Glutamatergic neuron (in vitro differentiated cells): ENCODE measurements at regions not wholly inside any gene's neighbourhood (a gene's known extent, or its start where the extent isn't known, plus 50 kb on each side); places are given as distances from the start of the nearest gene placed in this dataset.

ENCODE experiments used
- DNase-seq: peaks from one replicate; pipeline ENCODE4 v3.0.0; 2022
- H3K27ac Mint-ChIP-seq: one replicate; pipeline ENCODE4 v1.8.0; 2020; ENCODE audit warnings: mild to moderate bottlenecking, mixed read lengths, inconsistent platforms; ENCODE audit not compliant: unreplicated experiment
- H3K27me3 Mint-ChIP-seq: one replicate; pipeline ENCODE4 v1.8.0; 2020; ENCODE audit warnings: mild to moderate bottlenecking, moderate library complexity, mixed read lengths, inconsistent platforms; ENCODE audit not compliant: unreplicated experiment
- H3K36me3 Mint-ChIP-seq: one replicate; pipeline ENCODE4 v1.8.0; 2020; ENCODE audit warnings: mild to moderate bottlenecking, mixed read lengths, inconsistent platforms; ENCODE audit not compliant: unreplicated experiment
- H3K4me1 Mint-ChIP-seq: one replicate; pipeline ENCODE4 v1.8.0; 2020; ENCODE audit warnings: mild to moderate bottlenecking, low read depth, mixed read lengths, inconsistent platforms; ENCODE audit not compliant: unreplicated experiment
- H3K4me3 Mint-ChIP-seq: one replicate; pipeline ENCODE4 v1.8.0; 2020; ENCODE audit warnings: mild to moderate bottlenecking, mixed read lengths, inconsistent platforms; ENCODE audit not compliant: unreplicated experiment
- H3K9me3 Mint-ChIP-seq: one replicate; pipeline ENCODE4 v1.8.0; 2020; ENCODE audit warnings: mild to moderate bottlenecking, moderate library complexity, mixed read lengths, inconsistent platforms; ENCODE audit not compliant: unreplicated experiment
- TF ChIP-seq, protein P1 (sequence below): fragments of 200-600 bp; sonication (generic); IDR thresholded peaks from one replicate; pipeline ENCODE4 v1.5.0; 2021; ENCODE audit not compliant: partially characterized antibody, unreplicated experiment

DNA sequence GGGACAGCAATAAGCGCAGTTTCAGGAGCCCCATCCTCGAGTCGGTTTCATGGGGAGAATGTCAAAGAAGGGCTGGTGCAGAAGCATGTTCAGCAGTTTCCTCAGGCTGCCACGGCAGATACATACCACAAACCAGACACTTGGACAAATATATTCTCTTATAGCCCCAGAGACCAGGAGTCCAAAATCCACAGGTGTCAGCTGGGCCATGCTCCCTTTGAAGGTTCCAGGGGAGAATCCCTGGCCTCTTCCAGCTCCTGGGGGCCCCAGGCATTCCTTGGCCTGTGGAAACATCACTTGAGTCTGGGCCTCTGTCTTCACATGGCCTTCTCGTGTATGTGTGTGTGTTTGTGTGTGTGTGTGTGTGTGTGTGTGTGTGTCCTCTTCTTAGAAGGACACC, 164.1 kb downstream of the UQCRFS1 start:
- no peak for DNase-seq
- peaks cover 3% of the 10 kb centered on the region for H3K9me3 Mint-ChIP-seq
- peaks cover 11% of the 10 kb centered on the region for H3K36me3 Mint-ChIP-seq
- no peak overlapping the region for H3K27ac Mint-ChIP-seq
- H3K4me3 Mint-ChIP-seq = no peak overlapping the region
- TF ChIP-seq, protein P1, sequence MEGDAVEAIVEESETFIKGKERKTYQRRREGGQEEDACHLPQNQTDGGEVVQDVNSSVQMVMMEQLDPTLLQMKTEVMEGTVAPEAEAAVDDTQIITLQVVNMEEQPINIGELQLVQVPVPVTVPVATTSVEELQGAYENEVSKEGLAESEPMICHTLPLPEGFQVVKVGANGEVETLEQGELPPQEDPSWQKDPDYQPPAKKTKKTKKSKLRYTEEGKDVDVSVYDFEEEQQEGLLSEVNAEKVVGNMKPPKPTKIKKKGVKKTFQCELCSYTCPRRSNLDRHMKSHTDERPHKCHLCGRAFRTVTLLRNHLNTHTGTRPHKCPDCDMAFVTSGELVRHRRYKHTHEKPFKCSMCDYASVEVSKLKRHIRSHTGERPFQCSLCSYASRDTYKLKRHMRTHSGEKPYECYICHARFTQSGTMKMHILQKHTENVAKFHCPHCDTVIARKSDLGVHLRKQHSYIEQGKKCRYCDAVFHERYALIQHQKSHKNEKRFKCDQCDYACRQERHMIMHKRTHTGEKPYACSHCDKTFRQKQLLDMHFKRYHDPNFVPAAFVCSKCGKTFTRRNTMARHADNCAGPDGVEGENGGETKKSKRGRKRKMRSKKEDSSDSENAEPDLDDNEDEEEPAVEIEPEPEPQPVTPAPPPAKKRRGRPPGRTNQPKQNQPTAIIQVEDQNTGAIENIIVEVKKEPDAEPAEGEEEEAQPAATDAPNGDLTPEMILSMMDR = no peak
- peaks cover 6% of the 10 kb centered on the region for H3K27me3 Mint-ChIP-seq
- no peaks in the 10 kb centered on the region for H3K4me1 Mint-ChIP-seq

GRCh38 chr19:29045679-29046254, 167.2 kb downstream of the UQCRFS1 start:
- peaks cover 4% of the 10 kb centered on the region for H3K27me3 Mint-ChIP-seq
- TF ChIP-seq, protein P1 = no peak
- H3K27ac Mint-ChIP-seq = no peak overlapping the region
- H3K9me3 Mint-ChIP-seq = no peaks in the 10 kb centered on the region
- no peak for DNase-seq
- no peak overlapping the region for H3K4me3 Mint-ChIP-seq
- peaks cover 7% of the 10 kb centered on the region for H3K36me3 Mint-ChIP-seq
- no peaks in the 10 kb centered on the region for H3K4me1 Mint-ChIP-seq

- Mint-ChIP-seq H3K27ac (no peak overlapping the region), H3K4me1 (peaks cover 4% of the 10 kb centered on the region), H3K36me3 (peaks cover 7% of the 10 kb centered on the region), H3K4me3 (no peak overlapping the region), H3K27me3 (peaks cover 4% of the 10 kb centered on the region), H3K9me3 (peaks cover 3% of the 10 kb centered on the region)
- DNase-seq = no peak
- TF ChIP-seq, protein P1 = no peak
Observed at GRCh38 chr19:29044037-29044436, 168.9 kb downstream of the UQCRFS1 start.

DNA sequence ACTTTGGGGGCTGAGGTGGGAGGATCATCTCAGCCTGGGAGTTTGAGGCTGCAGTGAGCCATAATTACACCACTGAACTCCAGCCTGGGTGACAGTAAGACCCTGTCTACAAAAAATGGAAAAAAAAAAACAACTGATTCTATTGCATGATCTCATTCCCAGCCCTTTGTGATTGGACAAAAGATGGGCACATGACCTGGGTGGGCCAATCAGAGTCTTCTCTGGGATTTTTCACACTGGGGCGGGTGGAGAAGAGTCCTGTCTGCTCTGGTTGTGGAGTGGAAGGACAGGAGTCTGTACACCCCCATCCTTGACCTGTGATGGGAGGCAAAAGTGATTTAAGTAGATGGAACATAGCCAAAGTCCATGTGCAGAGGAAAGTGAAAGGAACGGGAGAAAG, 170.5 kb downstream of the UQCRFS1 start:
- Mint-ChIP-seq H3K27ac (no peak overlapping the region), H3K9me3 (peaks cover 3% of the 10 kb centered on the region), H3K27me3 (peaks cover 4% of the 10 kb centered on the region), H3K4me1 (peaks cover 4% of the 10 kb centered on the region), H3K36me3 (peaks cover 7% of the 10 kb centered on the region), H3K4me3 (no peak overlapping the region)
- TF ChIP-seq, protein P1 = no peak
- DNase-seq = no peak

DNA sequence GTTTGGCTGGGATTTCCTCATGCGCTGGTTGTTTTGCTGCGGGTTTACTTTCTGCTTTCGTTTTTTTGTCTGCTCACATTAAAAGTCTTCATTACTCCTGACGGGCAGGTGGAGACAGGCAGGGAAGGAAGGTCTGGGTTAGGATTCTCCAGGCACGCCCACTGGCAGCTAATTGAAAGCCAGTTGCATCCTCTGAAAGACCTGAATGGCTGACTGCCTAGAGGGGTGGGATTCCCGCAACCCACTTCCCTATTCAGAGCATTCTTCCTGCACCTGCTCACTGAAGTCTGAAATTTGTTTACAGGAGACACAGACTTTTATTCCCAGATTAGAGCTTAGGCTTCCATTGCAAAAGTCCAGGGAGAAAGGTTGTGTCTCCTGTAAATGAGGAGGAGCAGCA, 172.0 kb downstream of the UQCRFS1 start:
- H3K27me3 Mint-ChIP-seq = peaks cover 4% of the 10 kb centered on the region
- peaks cover 3% of the 10 kb centered on the region for H3K9me3 Mint-ChIP-seq
- no peak overlapping the region for H3K27ac Mint-ChIP-seq
- no peak overlapping the region for H3K4me3 Mint-ChIP-seq
- H3K4me1 Mint-ChIP-seq = peaks cover 4% of the 10 kb centered on the region
- H3K36me3 Mint-ChIP-seq = peaks cover 7% of the 10 kb centered on the region
- DNase-seq = no peak
- TF ChIP-seq, protein P1 = no peak
